Smooth muscle cell (in vitro differentiated cells): ENCODE measurements at regions not wholly inside any gene's neighbourhood (a gene's known extent, or its start where the extent isn't known, plus 50 kb on each side); places are given as distances from the start of the nearest gene placed in this dataset.

Experiments
- DNase-seq: peaks from one replicate; lab custom pipeline; 2025; ENCODE audit not compliant: unreplicated experiment; lab: John Stamatoyannopoulos, UW
- H2AFZ ChIP-seq: fragments of 200-600 bp; sonication (generic); 2 replicates; pipeline ENCODE4 v1.6.0; 2016; ENCODE audit warnings: antibody characterized with exemption, low read depth, mild to moderate bottlenecking
- H3F3A ChIP-seq: fragments of 200-600 bp; sonication (generic); 2 replicates; pipeline ENCODE4 v1.6.0; 2017; ENCODE audit warnings: antibody characterized with exemption, low read depth
- H3K27ac ChIP-seq: fragments of 200-600 bp; sonication (generic); 2 replicates; pipeline ENCODE4 v1.5.1; 2016; ENCODE audit warnings: low read depth, mild to moderate bottlenecking
- H3K27me3 ChIP-seq: fragments of 200-600 bp; sonication (generic); 2 replicates; pipeline ENCODE4 v1.6.1; 2016; ENCODE audit warnings: low read depth, mild to moderate bottlenecking
- H3K36me3 ChIP-seq: fragments of 200-600 bp; sonication (generic); 2 replicates; pipeline ENCODE4 v1.5.1; 2016; ENCODE audit warnings: low read depth
- H3K4me1 ChIP-seq: fragments of 200-600 bp; sonication (generic); 2 replicates; pipeline ENCODE4 v1.5.1; 2016; ENCODE audit warnings: low read depth
- H3K4me2 ChIP-seq: fragments of 200-600 bp; sonication (generic); 2 replicates; pipeline ENCODE4 v1.6.0; 2016; ENCODE audit warnings: mild to moderate bottlenecking
- H3K4me3 ChIP-seq: fragments of 200-600 bp; sonication (generic); 2 replicates; pipeline ENCODE4 v1.5.1; 2016; ENCODE audit warnings: mild to moderate bottlenecking
- H3K79me2 ChIP-seq: fragments of 200-600 bp; sonication (generic); 2 replicates; pipeline ENCODE4 v1.6.0; 2016; ENCODE audit warnings: low read depth, mild to moderate bottlenecking
- H3K9ac ChIP-seq: fragments of 200-600 bp; sonication (generic); 2 replicates; pipeline ENCODE4 v1.6.0; 2016; ENCODE audit warnings: low read depth
- H3K9me3 ChIP-seq: fragments of 200-600 bp; sonication (generic); replicated peaks from 2 replicates; pipeline ENCODE4 v1.5.1; 2016; ENCODE audit warnings: low read depth
- H4K20me1 ChIP-seq: fragments of 200-600 bp; sonication (generic); 2 replicates; pipeline ENCODE4 v1.6.0; 2016; ENCODE audit warnings: low read depth
- CTCF ChIP-seq: fragments of 200-600 bp; sonication (generic); IDR thresholded peaks from 2 replicates; pipeline ENCODE4 v1.5.1; 2017; ENCODE audit warnings: borderline replicate concordance, mild to moderate bottlenecking, antibody characterized with exemption; ENCODE audit not compliant: insufficient read depth, poor library complexity, severe bottlenecking
- WGBS: methylation state at CpG from one replicate; pipeline ENCODE4 v1.1.7; 2016; ENCODE audit warnings: low lambda C conversion rate; 5-methylcytosine and 5-hydroxymethylcytosine counted together

DNA sequence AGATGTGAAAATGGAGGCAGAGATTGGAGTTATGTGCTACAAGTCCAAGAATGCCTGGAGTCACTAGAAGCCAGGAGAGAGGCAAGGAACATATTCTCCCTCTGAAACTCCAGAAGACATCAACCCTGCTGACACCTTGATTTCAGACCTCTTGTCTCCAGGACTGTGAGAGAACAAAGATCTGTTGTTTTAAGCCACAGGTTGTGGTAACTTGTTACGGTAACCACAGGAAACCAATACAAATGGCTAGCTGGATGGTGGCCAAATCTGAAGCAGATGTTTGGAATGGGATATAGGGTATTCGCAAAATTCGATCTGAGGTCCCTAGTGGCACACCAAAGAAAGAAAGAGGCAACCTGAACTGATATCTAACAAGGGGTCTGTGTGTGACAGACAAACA lies 129.0 kb downstream of the HERPUD2 start:
- H3K9me3 ChIP-seq: peaks cover 4% of the 10 kb centered on the region
- H3K4me2 ChIP-seq: no peak overlapping the region
- no peaks in the 10 kb centered on the region for H3K4me1 ChIP-seq
- no peak overlapping the region for H3K9ac ChIP-seq
- no peaks in the 10 kb centered on the region for H3K79me2 ChIP-seq
- no peak for TF ChIP-seq CTCF
- no peaks in the 10 kb centered on the region for H3F3A ChIP-seq
- H3K27me3 ChIP-seq: no peaks in the 10 kb centered on the region
- no peak overlapping the region for H3K27ac ChIP-seq
- no peak overlapping the region for H2AFZ ChIP-seq
- no peaks in the 10 kb centered on the region for H3K36me3 ChIP-seq
- H4K20me1 ChIP-seq: no peaks in the 10 kb centered on the region
- no peak overlapping the region for H3K4me3 ChIP-seq
- DNase-seq: no peak
- WGBS: 79% methylated on average over 3 of the region's 3 CpGs

- WGBS: 93% methylated on average over 4 of the region's 4 CpGs
- DNase-seq: no peak
- no peaks in the 10 kb centered on the region for H4K20me1 ChIP-seq
- no peak overlapping the region for H3K4me3 ChIP-seq
- peaks cover 4% of the 10 kb centered on the region for H3K9me3 ChIP-seq
- TF ChIP-seq CTCF: no peak
- H3F3A ChIP-seq: no peaks in the 10 kb centered on the region
- H3K79me2 ChIP-seq: no peaks in the 10 kb centered on the region
- no peak overlapping the region for H3K9ac ChIP-seq
- no peak overlapping the region for H3K27ac ChIP-seq
- H3K36me3 ChIP-seq: no peaks in the 10 kb centered on the region
- no peak overlapping the region for H3K4me2 ChIP-seq
- no peaks in the 10 kb centered on the region for H3K4me1 ChIP-seq
- H3K27me3 ChIP-seq: no peaks in the 10 kb centered on the region
- no peak overlapping the region for H2AFZ ChIP-seq
These were observed 136.1 kb downstream of the HERPUD2 start for GRCh38 chr7:35558841-35559240.

DNA sequence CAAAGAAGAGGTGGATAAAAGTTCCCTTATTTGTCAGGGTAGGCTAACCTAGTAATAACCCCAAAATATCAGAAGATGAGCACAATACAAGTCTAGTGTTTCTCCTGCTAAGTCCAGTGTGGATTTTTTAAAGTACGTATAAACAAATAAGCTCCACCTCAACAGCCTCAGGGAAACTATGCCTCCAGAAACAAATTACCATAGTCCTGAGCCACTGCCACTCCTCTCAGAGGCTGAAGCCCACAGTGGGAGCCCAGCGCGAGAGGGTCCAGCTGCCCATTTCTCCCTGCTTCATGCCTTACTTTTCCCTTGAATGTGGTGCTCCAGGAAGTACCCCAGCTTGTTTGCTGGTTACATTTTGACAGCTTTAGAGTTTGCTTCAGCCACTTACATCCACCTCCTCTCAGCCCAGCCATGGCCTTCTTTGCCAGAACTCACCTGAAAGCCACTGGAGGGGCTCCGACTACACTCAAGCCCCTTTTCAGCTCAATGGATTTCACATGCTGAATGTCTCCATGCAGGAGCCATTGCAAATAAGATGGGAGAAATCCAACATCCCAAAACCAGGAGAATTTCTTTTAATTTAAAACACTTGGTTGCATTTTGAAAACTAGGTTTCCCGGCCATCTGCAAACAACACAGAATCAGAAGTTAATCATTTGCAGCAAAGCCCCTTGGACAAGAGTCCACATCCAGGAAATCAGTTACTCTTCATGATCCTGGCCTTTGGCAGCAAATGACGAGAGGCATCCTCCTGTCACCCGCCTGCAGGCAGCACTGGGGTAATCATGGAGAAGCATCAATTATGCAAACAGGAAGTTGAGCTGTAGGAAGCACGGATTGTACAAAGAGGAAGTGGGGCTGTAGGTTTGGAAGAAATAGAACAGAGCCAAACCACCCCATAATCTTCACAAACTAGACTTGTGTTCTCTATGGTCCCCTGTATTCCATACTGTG lies 138.1 kb downstream of the HERPUD2 start:
- no peaks in the 10 kb centered on the region for H3K79me2 ChIP-seq
- 71% methylated on average over 8 of the region's 8 CpGs for WGBS
- H2AFZ ChIP-seq: no peak overlapping the region
- no peaks in the 10 kb centered on the region for H3K9me3 ChIP-seq
- no peaks in the 10 kb centered on the region for H3K36me3 ChIP-seq
- no peak overlapping the region for H3K27ac ChIP-seq
- H4K20me1 ChIP-seq: no peaks in the 10 kb centered on the region
- no peaks in the 10 kb centered on the region for H3F3A ChIP-seq
- H3K4me1 ChIP-seq: no peaks in the 10 kb centered on the region
- no peak for TF ChIP-seq CTCF
- H3K27me3 ChIP-seq: no peaks in the 10 kb centered on the region
- DNase-seq: no peak
- no peak overlapping the region for H3K9ac ChIP-seq
- H3K4me3 ChIP-seq: no peak overlapping the region
- no peak overlapping the region for H3K4me2 ChIP-seq

- no peaks in the 10 kb centered on the region for H3K9me3 ChIP-seq
- 50% methylated on average over 4 of the region's 4 CpGs for WGBS
- TF ChIP-seq CTCF: no peak
These were observed 139.0 kb downstream of the HERPUD2 start for GRCh38 chr7:35555934-35556333.

More at GRCh38 chr7:35555934-35556333, 139.0 kb downstream of the HERPUD2 start:
- Histone ChIP-seq H3K36me3 (no peaks in the 10 kb centered on the region), H3K4me1 (no peaks in the 10 kb centered on the region), H3K79me2 (no peaks in the 10 kb centered on the region), H4K20me1 (no peaks in the 10 kb centered on the region), H3K9ac (no peak overlapping the region), H3K4me3 (no peak overlapping the region), H3F3A (no peaks in the 10 kb centered on the region), H3K27me3 (no peaks in the 10 kb centered on the region), H3K27ac (no peak overlapping the region), H3K4me2 (no peak overlapping the region), H2AFZ (no peak overlapping the region)
- DNase-seq: no peak
